ENCODE measurements at regions not wholly inside any gene's neighbourhood (a gene's known extent, or its start where the extent isn't known, plus 50 kb on each side); places are given as distances from the start of the nearest gene placed in this dataset.

DNA sequence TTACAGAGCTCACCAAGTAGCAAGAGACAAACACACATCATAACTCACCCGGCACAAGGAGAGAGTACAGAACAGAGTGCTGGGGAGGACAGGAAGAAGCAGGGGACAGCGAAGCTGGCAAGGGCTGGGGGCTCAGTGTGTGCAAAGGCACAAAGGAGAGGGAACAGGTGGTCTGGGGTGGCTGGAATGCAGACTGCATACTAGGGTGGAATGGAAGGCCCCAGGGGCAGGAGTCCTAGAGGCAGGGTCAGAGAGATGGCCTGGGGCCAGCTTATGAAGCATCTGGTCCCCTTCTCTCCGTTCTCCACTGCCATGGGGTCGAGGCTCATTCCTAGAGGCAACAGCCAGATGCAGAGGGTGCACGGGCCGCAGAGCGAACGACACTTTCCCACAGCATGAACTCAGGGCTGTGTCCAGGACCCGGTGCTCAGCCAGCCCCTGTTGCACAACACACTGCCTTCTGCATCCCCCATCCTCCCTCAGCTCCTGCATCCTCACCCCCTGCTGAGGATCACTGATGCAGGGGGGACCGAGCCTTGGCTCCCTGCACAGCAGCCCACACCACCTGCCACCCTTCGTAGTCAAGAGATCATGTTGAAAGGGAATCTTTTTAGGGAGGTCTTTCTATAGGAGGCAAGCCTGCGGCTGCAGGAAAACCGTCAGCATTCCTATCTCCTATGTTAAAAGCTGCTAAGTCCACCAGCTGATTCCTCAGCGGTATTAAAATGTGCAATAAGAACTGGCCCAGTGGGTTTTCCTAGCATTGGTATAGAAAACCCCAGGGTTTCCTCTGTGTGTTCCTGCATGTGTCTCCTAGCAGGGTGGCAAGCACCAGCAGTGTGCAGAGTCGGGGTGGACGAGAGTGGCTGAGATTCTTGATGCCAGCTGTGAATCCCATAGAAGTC is 293.5 kb downstream of the UACA start:
- TF ChIP-seq, protein P1, sequence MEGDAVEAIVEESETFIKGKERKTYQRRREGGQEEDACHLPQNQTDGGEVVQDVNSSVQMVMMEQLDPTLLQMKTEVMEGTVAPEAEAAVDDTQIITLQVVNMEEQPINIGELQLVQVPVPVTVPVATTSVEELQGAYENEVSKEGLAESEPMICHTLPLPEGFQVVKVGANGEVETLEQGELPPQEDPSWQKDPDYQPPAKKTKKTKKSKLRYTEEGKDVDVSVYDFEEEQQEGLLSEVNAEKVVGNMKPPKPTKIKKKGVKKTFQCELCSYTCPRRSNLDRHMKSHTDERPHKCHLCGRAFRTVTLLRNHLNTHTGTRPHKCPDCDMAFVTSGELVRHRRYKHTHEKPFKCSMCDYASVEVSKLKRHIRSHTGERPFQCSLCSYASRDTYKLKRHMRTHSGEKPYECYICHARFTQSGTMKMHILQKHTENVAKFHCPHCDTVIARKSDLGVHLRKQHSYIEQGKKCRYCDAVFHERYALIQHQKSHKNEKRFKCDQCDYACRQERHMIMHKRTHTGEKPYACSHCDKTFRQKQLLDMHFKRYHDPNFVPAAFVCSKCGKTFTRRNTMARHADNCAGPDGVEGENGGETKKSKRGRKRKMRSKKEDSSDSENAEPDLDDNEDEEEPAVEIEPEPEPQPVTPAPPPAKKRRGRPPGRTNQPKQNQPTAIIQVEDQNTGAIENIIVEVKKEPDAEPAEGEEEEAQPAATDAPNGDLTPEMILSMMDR (IDR thresholded peaks at IDR 0.05; ENCODE audit: low read depth, low read length, poor library complexity, severe bottlenecking), result no peak
- no peak for TF ChIP-seq EZH2phosphoT487 (IDR thresholded peaks at IDR 0.05; ENCODE audit: borderline replicate concordance, low read length)
